H9 (cell line): ENCODE measurements at regions not wholly inside any gene's neighbourhood (a gene's known extent, or its start where the extent isn't known, plus 50 kb on each side); places are given as distances from the start of the nearest gene placed in this dataset.

ENCODE experiments used
- DNase-seq: peaks from one replicate; pipeline ENCODE4 v3.0.0-alpha.2; 2017
- H2AFZ ChIP-seq: one replicate; pipeline ENCODE4 v1.6.1; 2013; ENCODE audit warnings: mild to moderate bottlenecking, low read length, control low read depth, moderate library complexity
- H2AK5ac ChIP-seq: 2 replicates; pipeline ENCODE4 v1.6.1; 2013; ENCODE audit warnings: low read length, control low read depth, mixed read lengths; ENCODE audit not compliant: insufficient read length
- H2BK120ac ChIP-seq: one replicate; pipeline ENCODE4 v1.6.1; 2013; ENCODE audit warnings: low read depth, mild to moderate bottlenecking, low read length, control low read depth, inconsistent platforms; ENCODE audit not compliant: poor library complexity, severe bottlenecking
- H2BK12ac ChIP-seq: 2 replicates; pipeline ENCODE4 v1.6.1; 2013; ENCODE audit warnings: low read length, control low read depth, mixed read lengths, low read depth; ENCODE audit not compliant: insufficient read length
- H2BK15ac ChIP-seq: 2 replicates; pipeline ENCODE4 v1.6.1; 2013; ENCODE audit warnings: low read depth, low read length, control low read depth
- H2BK20ac ChIP-seq: one replicate; pipeline ENCODE4 v1.6.1; 2013; ENCODE audit warnings: low read depth, mild to moderate bottlenecking, low read length, control low read depth, inconsistent platforms; ENCODE audit not compliant: poor library complexity, severe bottlenecking
- H2BK5ac ChIP-seq: 2 replicates; pipeline ENCODE4 v1.6.1; 2013; ENCODE audit warnings: low read length, control low read depth, mixed read lengths; ENCODE audit not compliant: insufficient read length
- H3K14ac ChIP-seq: 2 replicates; pipeline ENCODE4 v1.6.1; 2013; ENCODE audit warnings: low read length, control low read depth; ENCODE audit not compliant: insufficient read depth
- H3K18ac ChIP-seq: 2 replicates; pipeline ENCODE4 v1.6.1; 2013; ENCODE audit warnings: low read depth, mild to moderate bottlenecking, mixed read lengths, low read length, control low read depth; ENCODE audit not compliant: insufficient read length
- H3K23ac ChIP-seq: 2 replicates; pipeline ENCODE4 v1.6.1; 2013; ENCODE audit warnings: low read length, control low read depth, mixed read lengths, low read depth; ENCODE audit not compliant: insufficient read length
- H3K23me2 ChIP-seq: 2 replicates; pipeline ENCODE4 v1.6.1; 2013; ENCODE audit warnings: low read depth, mild to moderate bottlenecking, mixed read lengths, low read length, control low read depth; ENCODE audit not compliant: insufficient read length, poor library complexity, severe bottlenecking
- H3K27ac ChIP-seq: 2 replicates; pipeline ENCODE4 v1.5.1; 2013; ENCODE audit warnings: low read length, control low read depth, mixed read lengths, low read depth; ENCODE audit not compliant: insufficient read length
- H3K27me3 ChIP-seq: 2 replicates; pipeline ENCODE4 v1.6.1; 2013; ENCODE audit warnings: low read length, control low read depth, inconsistent platforms; ENCODE audit not compliant: insufficient read depth
- H3K4ac ChIP-seq: 2 replicates; pipeline ENCODE4 v1.6.1; 2013; ENCODE audit warnings: low read depth, mild to moderate bottlenecking, control low read depth, inconsistent platforms, low read length, moderate library complexity
- H3K4me1 ChIP-seq: 2 replicates; pipeline ENCODE4 v1.6.1; 2013; ENCODE audit warnings: low read length, control low read depth, inconsistent platforms; ENCODE audit not compliant: insufficient read depth
- H3K4me2 ChIP-seq: 2 replicates; pipeline ENCODE4 v1.6.1; 2013; ENCODE audit warnings: low read length, control low read depth, mixed read lengths; ENCODE audit not compliant: insufficient read length, insufficient read depth
- H3K56ac ChIP-seq: 2 replicates; pipeline ENCODE4 v1.6.1; 2013; ENCODE audit warnings: low read depth, mild to moderate bottlenecking, mixed read lengths, low read length, control low read depth; ENCODE audit not compliant: insufficient read length
- H3K79me1 ChIP-seq: 2 replicates; pipeline ENCODE4 v1.6.1; 2013; ENCODE audit warnings: low read depth, mild to moderate bottlenecking, moderate library complexity, low read length, control low read depth, inconsistent platforms; ENCODE audit not compliant: insufficient read depth, poor library complexity, severe bottlenecking
- H3K79me2 ChIP-seq: 2 replicates; pipeline ENCODE4 v1.6.1; 2013; ENCODE audit warnings: low read length, control low read depth, inconsistent platforms; ENCODE audit not compliant: insufficient read depth
- H3K9ac ChIP-seq: 2 replicates; pipeline ENCODE4 v1.6.1; 2013; ENCODE audit warnings: low read length, control low read depth, mixed read lengths; ENCODE audit not compliant: insufficient read length; ENCODE audit errors: extremely low read depth
- H3K9me3 ChIP-seq: one replicate; pipeline ENCODE4 v1.6.1; 2013; ENCODE audit warnings: low read depth, low read length, inconsistent platforms; ENCODE audit not compliant: control insufficient read depth
- H3T11ph ChIP-seq: one replicate; pipeline ENCODE4 v1.6.1; 2013; ENCODE audit warnings: mild to moderate bottlenecking, low read length, control low read depth, inconsistent platforms
- H4K20me1 ChIP-seq: one replicate; pipeline ENCODE4 v1.6.1; 2013; ENCODE audit not compliant: control insufficient read depth, insufficient read length, insufficient read depth
- H4K5ac ChIP-seq: 2 replicates; pipeline ENCODE4 v1.6.1; 2013; ENCODE audit warnings: low read depth, mild to moderate bottlenecking, mixed read lengths, low read length, control low read depth; ENCODE audit not compliant: insufficient read length
- H4K8ac ChIP-seq: replicated peaks from 2 replicates; pipeline ENCODE4 v1.6.1; 2013; ENCODE audit warnings: low read length, control low read depth, mixed read lengths, low read depth; ENCODE audit not compliant: insufficient read length
- H4K91ac ChIP-seq: 2 replicates; pipeline ENCODE4 v1.6.1; 2013; ENCODE audit warnings: low read depth, mild to moderate bottlenecking, moderate library complexity, mixed read lengths, low read length, control low read depth; ENCODE audit not compliant: insufficient read length
- H3K27ac Mint-ChIP-seq, 3 experiments: 2 replicates in 2 of 3; 3 replicates in 1 of 3; pipeline ENCODE4 v1.8.0; 2020 to 2021; ENCODE audit warnings: mixed read lengths in 3 of 3, mild to moderate bottlenecking in 1 of 3, moderate library complexity in 1 of 3
- H3K27me3 Mint-ChIP-seq: 2 replicates; pipeline ENCODE4 v1.8.0; 2021; ENCODE audit warnings: low read depth, mild to moderate bottlenecking, moderate library complexity, mixed read lengths
- H3K36me3 Mint-ChIP-seq, 3 experiments: 2 replicates in 2 of 3; 3 replicates in 1 of 3; pipeline ENCODE4 v1.8.0; 2020 to 2021; ENCODE audit warnings: low read depth in 3 of 3, mixed read lengths in 3 of 3; ENCODE audit not compliant: insufficient read depth in 1 of 3
- H3K4me1 Mint-ChIP-seq, 2 experiments: 2 replicates each; pipeline ENCODE4 v1.8.0; 2020; ENCODE audit warnings: mixed read lengths in 2 of 2
- H3K4me3 Mint-ChIP-seq, 2 experiments: 2 replicates in 1 of 2; 3 replicates in 1 of 2; pipeline ENCODE4 v1.8.0; 2020 to 2021; ENCODE audit warnings: mild to moderate bottlenecking in 2 of 2, mixed read lengths in 2 of 2, moderate library complexity in 1 of 2
- H3K9me3 Mint-ChIP-seq, 2 experiments: 2 replicates in 1 of 2; 3 replicates in 1 of 2; pipeline ENCODE4 v1.8.0; 2020; ENCODE audit warnings: mild to moderate bottlenecking in 2 of 2, mixed read lengths in 2 of 2, moderate library complexity in 1 of 2
- WGBS: extraction: QIAGEN DNeasy Blood & Tissue Kit; methylation state at CpG from one replicate; pipeline ENCODE4 v1.1.7; 2013; ENCODE audit warnings: missing lambda C conversion rate, low lambda C conversion rate, mixed read lengths; ENCODE audit not compliant: insufficient read length; ENCODE audit errors: extremely low coverage; 5-methylcytosine and 5-hydroxymethylcytosine counted together
- TF ChIP-seq, protein P1 (sequence below): fragments of 200-600 bp; sonication (generic); conservative IDR thresholded peaks from 3 replicates; pipeline ENCODE4 v1.8.0; 2021; ENCODE audit warnings: antibody characterized with exemption, mild to moderate bottlenecking

DNA sequence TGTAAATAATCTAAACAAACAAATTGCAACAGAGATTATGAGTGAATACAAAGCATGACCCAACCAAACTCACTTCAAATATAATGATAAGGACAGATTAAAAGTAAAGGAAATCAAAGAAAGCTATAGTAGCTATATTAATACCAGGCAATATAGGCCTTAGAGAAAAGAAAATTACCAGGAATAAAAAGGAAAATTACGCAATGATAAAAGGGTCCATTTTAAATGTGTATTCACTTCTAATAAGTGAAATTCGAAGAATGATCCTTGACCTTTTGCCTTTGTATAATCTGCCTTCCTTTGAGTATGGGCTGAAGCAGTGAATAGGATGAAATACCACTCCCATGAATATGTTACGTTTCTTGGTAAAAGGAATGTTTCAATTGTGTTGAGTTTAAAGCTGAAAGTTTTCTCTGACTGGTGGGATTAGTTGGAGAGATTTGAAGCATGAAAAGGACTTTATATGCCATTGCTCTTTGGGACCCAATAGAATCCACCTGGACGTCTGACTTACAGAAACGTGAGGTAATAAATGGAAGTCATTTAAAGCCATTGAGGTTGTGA is 91.9 kb upstream of the HMGCLL1 start:
- Mint-ChIP-seq H3K9me3 (no peaks in the 10 kb centered on the region), H3K4me3 (no peak overlapping the region), H3K4me1 (peaks cover 6 to 10% of the 10 kb centered on the region in 2 experiments; a peak in 3 of 4 replicates), H3K27ac (no peak overlapping the region), H3K27me3 (no peaks in the 10 kb centered on the region), H3K36me3 (no peaks in the 10 kb centered on the region)
- Histone ChIP-seq H3K4me2 (no peak overlapping the region), H4K8ac (no peak overlapping the region), H3K27ac (no peak overlapping the region), H3K9ac (no peak overlapping the region), H3K23ac (no peak overlapping the region), H3K4me1 (no peaks in the 10 kb centered on the region), H2BK20ac (no peak overlapping the region), H2AK5ac (no peak overlapping the region), H2BK15ac (no peak overlapping the region), H3K9me3 (no peaks in the 10 kb centered on the region), H3K56ac (no peak overlapping the region), H3T11ph (no peak overlapping the region), H3K18ac (no peak overlapping the region), H4K5ac (no peak overlapping the region), H2BK12ac (no peak overlapping the region), H3K14ac (no peak overlapping the region), H3K79me1 (no peaks in the 10 kb centered on the region), H2BK5ac (no peak overlapping the region), H4K20me1 (no peaks in the 10 kb centered on the region), H2BK120ac (no peak overlapping the region), H2AFZ (no peak overlapping the region), H4K91ac (no peak overlapping the region), H3K23me2 (no peaks in the 10 kb centered on the region), H3K79me2 (no peaks in the 10 kb centered on the region), H3K27me3 (no peaks in the 10 kb centered on the region), H3K4ac (no peak overlapping the region)
- DNase-seq, result no peak
- WGBS, result no CpG with 5 or more reads among the region's 5 CpGs
- TF ChIP-seq, protein P1, sequence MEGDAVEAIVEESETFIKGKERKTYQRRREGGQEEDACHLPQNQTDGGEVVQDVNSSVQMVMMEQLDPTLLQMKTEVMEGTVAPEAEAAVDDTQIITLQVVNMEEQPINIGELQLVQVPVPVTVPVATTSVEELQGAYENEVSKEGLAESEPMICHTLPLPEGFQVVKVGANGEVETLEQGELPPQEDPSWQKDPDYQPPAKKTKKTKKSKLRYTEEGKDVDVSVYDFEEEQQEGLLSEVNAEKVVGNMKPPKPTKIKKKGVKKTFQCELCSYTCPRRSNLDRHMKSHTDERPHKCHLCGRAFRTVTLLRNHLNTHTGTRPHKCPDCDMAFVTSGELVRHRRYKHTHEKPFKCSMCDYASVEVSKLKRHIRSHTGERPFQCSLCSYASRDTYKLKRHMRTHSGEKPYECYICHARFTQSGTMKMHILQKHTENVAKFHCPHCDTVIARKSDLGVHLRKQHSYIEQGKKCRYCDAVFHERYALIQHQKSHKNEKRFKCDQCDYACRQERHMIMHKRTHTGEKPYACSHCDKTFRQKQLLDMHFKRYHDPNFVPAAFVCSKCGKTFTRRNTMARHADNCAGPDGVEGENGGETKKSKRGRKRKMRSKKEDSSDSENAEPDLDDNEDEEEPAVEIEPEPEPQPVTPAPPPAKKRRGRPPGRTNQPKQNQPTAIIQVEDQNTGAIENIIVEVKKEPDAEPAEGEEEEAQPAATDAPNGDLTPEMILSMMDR, result no peak
